ENCODE measurements at regions not wholly inside any gene's neighbourhood (a gene's known extent, or its start where the extent isn't known, plus 50 kb on each side); places are given as distances from the start of the nearest gene placed in this dataset.

- TF ChIP-seq CTCF (IDR thresholded peaks at IDR 0.05; ENCODE audit: low read depth, low read length) (no peak), POLR2A (IDR thresholded peaks at IDR 0.05; ENCODE audit: extremely low read depth, insufficient read length) (no peak)
Measured at GRCh38 chr15:47432826-47433225, 284.5 kb upstream of the SEMA6D start.
